HG03520 (cell line): ENCODE measurements at regions not wholly inside any gene's neighbourhood (a gene's known extent, or its start where the extent isn't known, plus 50 kb on each side); places are given as distances from the start of the nearest gene placed in this dataset.
"Not testable (repeated sequence)": the region's sequence is repeated elsewhere in the genome, so short reads cannot be mapped to it uniquely, and the experiment has no call there.

Experiments used
- ATAC-seq: cut with Tn5 transposase; IDR thresholded peaks from one replicate; pipeline ENCODE4 v1.9.1; 2021; ENCODE audit warnings: mild to moderate bottlenecking, moderate library complexity; ENCODE audit not compliant: unreplicated experiment

- ATAC-seq = no peak
Measured at GRCh38 chr20:6715401-6715941, 52.0 kb upstream of the BMP2 start.

GRCh38 chr20:6714279-6714711, 53.2 kb upstream of the BMP2 start:
- ATAC-seq = no peak

- ATAC-seq = no peak
Measured at GRCh38 chr20:6711951-6712649, 55.4 kb upstream of the BMP2 start.

GRCh38 chr20:6709910-6710595, 57.4 kb upstream of the BMP2 start:
- ATAC-seq = no peak

- no peak for ATAC-seq
Measured at GRCh38 chr20:6708010-6708409, 59.5 kb upstream of the BMP2 start.

GRCh38 chr20:6707321-6707831, 60.1 kb upstream of the BMP2 start:
- no peak for ATAC-seq

- no peak for ATAC-seq
Measured at GRCh38 chr20:6705926-6706548, 61.4 kb upstream of the BMP2 start.

GRCh38 chr20:6705106-6705766, 62.2 kb upstream of the BMP2 start:
- ATAC-seq = no peak

GRCh38 chr20:6704132-6704861, 63.2 kb upstream of the BMP2 start:
- no peak for ATAC-seq

GRCh38 chr20:6703656-6704055, 63.8 kb upstream of the BMP2 start:
- no peak for ATAC-seq

GRCh38 chr20:6703047-6703446, 64.4 kb upstream of the BMP2 start:
- no peak for ATAC-seq

- ATAC-seq = no peak
Measured at GRCh38 chr20:6702144-6702543, 65.3 kb upstream of the BMP2 start.

GRCh38 chr20:6700563-6701329, 66.7 kb upstream of the BMP2 start:
- no peak for ATAC-seq

- no peak for ATAC-seq
Measured at GRCh38 chr20:6699921-6700562, 67.4 kb upstream of the BMP2 start.

- no peak for ATAC-seq
Measured at GRCh38 chr20:6698723-6699122, 68.8 kb upstream of the BMP2 start.

- ATAC-seq = no peak
Measured at GRCh38 chr20:6698056-6698455, 69.4 kb upstream of the BMP2 start.

GRCh38 chr20:6697228-6697972, 70.1 kb upstream of the BMP2 start:
- no peak for ATAC-seq

- ATAC-seq = no peak
Measured at GRCh38 chr20:6696001-6696400, 71.5 kb upstream of the BMP2 start.

GRCh38 chr20:6693808-6694198, 73.7 kb upstream of the BMP2 start:
- ATAC-seq = not testable (repeated sequence)
